Skeletal muscle tissue (tissue), 3 donors: ENCODE measurements at regions not wholly inside any gene's neighbourhood (a gene's known extent, or its start where the extent isn't known, plus 50 kb on each side); places are given as distances from the start of the nearest gene placed in this dataset.

ENCODE experiments used
- H3K27ac ChIP-seq: one replicate; pipeline ENCODE4 v1.7.0; 2013; ENCODE audit warnings: mild to moderate bottlenecking, low read depth, low read length, inconsistent platforms
- H3K27me3 ChIP-seq, 3 donors: one replicate each; pipeline ENCODE4 v1.7.0; 2013; ENCODE audit warnings: low read length in 3 of 3; ENCODE audit not compliant: control insufficient read depth in 3 of 3, insufficient read depth in 3 of 3
- H3K36me3 ChIP-seq, 3 donors: one replicate each; pipeline ENCODE4 v1.7.0; 2013; ENCODE audit warnings: low read length in 3 of 3; ENCODE audit not compliant: control insufficient read depth in 3 of 3, insufficient read depth in 3 of 3
- H3K4me1 ChIP-seq, 3 donors: one replicate each; pipeline ENCODE4 v1.7.0; 2013; ENCODE audit warnings: low read length in 3 of 3, mild to moderate bottlenecking in 3 of 3; ENCODE audit not compliant: control insufficient read depth in 3 of 3, insufficient read depth in 3 of 3
- H3K4me3 ChIP-seq, 3 donors: one replicate each; pipeline ENCODE4 v1.7.0; 2013; ENCODE audit warnings: low read length in 3 of 3
- H3K9ac ChIP-seq, 3 donors: one replicate each; pipeline ENCODE4 v1.7.0; 2013; ENCODE audit warnings: low read length in 3 of 3, mild to moderate bottlenecking in 3 of 3, moderate library complexity in 2 of 3, low read depth in 1 of 3
- H3K9me3 ChIP-seq, 3 donors: one replicate each; pipeline ENCODE4 v1.7.0; 2013; ENCODE audit warnings: low read length in 3 of 3; ENCODE audit not compliant: control insufficient read depth in 3 of 3
- donor health status: Osteomylitis.

GRCh38 chr3:5542472-5542871, 355.0 kb downstream of the EDEM1 start:
- Histone ChIP-seq H3K27ac (no peak overlapping the region), H3K4me1 (no peaks in the 10 kb centered on the region), H3K36me3 (no peaks in the 10 kb centered on the region), H3K9ac (no peak overlapping the region), H3K9me3 (peaks cover 0 to 4% (median 4%) of the 10 kb centered on the region in 3 donors), H3K27me3 (no peaks in the 10 kb centered on the region), H3K4me3 (no peak overlapping the region)

DNA sequence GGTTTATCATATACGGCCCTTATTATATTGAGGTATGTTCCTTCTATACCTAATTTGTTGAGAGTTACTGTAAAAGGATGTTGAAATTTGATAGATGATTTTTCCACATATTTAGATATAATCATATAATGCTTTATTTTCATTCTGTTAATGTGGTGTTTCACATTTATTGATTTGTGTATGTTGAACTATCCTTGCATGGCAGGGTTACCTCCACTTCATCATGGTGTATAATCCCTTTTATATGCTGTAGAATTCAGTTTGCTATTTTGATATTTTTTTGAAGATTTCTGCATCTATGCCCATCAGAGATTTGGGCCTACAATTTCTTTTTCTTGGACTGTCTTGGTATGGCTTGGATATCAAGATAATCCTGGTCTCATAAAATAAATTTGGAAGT, 355.5 kb downstream of the EDEM1 start:
- no peaks in the 10 kb centered on the region for H3K4me1 ChIP-seq
- no peak overlapping the region for H3K9ac ChIP-seq
- H3K27ac ChIP-seq, result no peak overlapping the region
- peaks cover 0 to 4% (median 4%) of the 10 kb centered on the region in 3 donors for H3K9me3 ChIP-seq
- no peaks in the 10 kb centered on the region for H3K36me3 ChIP-seq
- no peak overlapping the region for H3K4me3 ChIP-seq
- no peaks in the 10 kb centered on the region for H3K27me3 ChIP-seq

DNA sequence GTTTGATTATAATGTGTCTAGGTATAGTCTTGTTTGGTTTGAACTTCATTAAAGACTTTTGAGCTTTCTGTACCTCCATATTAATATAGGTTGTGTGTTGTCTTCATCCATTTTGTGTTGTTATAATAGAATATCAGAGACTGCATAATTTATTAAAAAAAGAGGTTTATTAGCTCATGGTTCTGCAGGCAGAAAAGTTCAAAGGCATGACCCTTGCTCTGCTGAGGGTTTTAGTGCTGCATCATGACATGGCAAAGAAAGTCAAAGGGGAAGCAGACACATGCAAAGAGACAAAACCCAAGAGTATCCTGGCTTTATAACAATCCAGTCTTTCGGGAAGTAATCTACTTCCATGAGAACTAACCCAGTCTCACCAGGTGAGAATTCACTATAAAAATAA, 358.2 kb downstream of the EDEM1 start:
- no peaks in the 10 kb centered on the region for H3K4me1 ChIP-seq
- H3K36me3 ChIP-seq, result no peaks in the 10 kb centered on the region
- no peak overlapping the region for H3K4me3 ChIP-seq
- no peak overlapping the region for H3K9ac ChIP-seq
- no peak overlapping the region for H3K27ac ChIP-seq
- no peaks in the 10 kb centered on the region for H3K27me3 ChIP-seq
- peaks cover 0 to 4% (median 4%) of the 10 kb centered on the region in 3 donors for H3K9me3 ChIP-seq

GRCh38 chr3:5553203-5553602, 365.7 kb downstream of the EDEM1 start:
- no peaks in the 10 kb centered on the region for H3K4me1 ChIP-seq
- H3K9me3 ChIP-seq, result no peaks in the 10 kb centered on the region
- H3K27me3 ChIP-seq, result no peaks in the 10 kb centered on the region
- no peak overlapping the region for H3K9ac ChIP-seq
- no peaks in the 10 kb centered on the region for H3K36me3 ChIP-seq
- H3K27ac ChIP-seq, result no peak overlapping the region
- no peak overlapping the region for H3K4me3 ChIP-seq

DNA sequence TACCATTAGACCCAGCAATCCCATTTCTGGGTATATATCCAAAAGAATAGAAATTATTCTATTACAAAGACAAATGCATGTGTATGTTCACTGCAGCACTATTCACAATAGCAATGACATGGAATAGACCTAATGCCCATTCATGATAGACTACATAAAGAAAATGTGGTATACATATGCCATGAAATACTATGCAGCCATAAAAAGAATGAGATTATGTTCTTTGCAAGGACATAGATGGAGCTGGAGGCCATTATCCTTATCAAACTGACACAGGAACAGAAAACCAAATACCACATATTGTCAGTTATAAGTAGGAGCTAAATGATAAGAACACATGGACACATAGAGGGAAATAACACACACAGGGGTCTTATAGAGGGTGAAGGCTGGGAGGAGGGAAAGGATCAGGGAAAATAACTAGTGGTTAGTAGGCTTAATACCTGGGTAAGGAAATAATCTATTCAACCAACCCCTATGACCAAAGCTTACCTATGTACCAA, 366.8 kb downstream of the EDEM1 start:
- Histone ChIP-seq H3K4me1 (no peaks in the 10 kb centered on the region), H3K27me3 (no peaks in the 10 kb centered on the region), H3K9me3 (no peaks in the 10 kb centered on the region), H3K36me3 (no peaks in the 10 kb centered on the region), H3K27ac (no peak overlapping the region), H3K9ac (no peak overlapping the region), H3K4me3 (no peak overlapping the region)

- no peaks in the 10 kb centered on the region for H3K27me3 ChIP-seq
Measured at GRCh38 chr3:5560199-5560598, 372.7 kb downstream of the EDEM1 start.

GRCh38 chr3:5563537-5564277, 376.2 kb downstream of the EDEM1 start:
- no peaks in the 10 kb centered on the region for H3K36me3 ChIP-seq
- H3K4me3 ChIP-seq, result no peak overlapping the region
- H3K9me3 ChIP-seq, result peaks cover 0 to 3% (median 0%) of the 10 kb centered on the region in 3 donors
- no peak overlapping the region for H3K27ac ChIP-seq
- H3K27me3 ChIP-seq, result no peaks in the 10 kb centered on the region
- no peak overlapping the region for H3K9ac ChIP-seq
- H3K4me1 ChIP-seq, result no peaks in the 10 kb centered on the region

More at GRCh38 chr3:5560199-5560598, 372.7 kb downstream of the EDEM1 start:
- Histone ChIP-seq H3K4me3 (no peak overlapping the region), H3K4me1 (no peaks in the 10 kb centered on the region), H3K9me3 (no peaks in the 10 kb centered on the region), H3K36me3 (no peaks in the 10 kb centered on the region), H3K27ac (no peak overlapping the region), H3K9ac (no peak overlapping the region)

GRCh38 chr3:5564278-5564666, 376.8 kb downstream of the EDEM1 start:
- Histone ChIP-seq H3K27me3 (no peaks in the 10 kb centered on the region), H3K4me1 (no peaks in the 10 kb centered on the region), H3K36me3 (no peaks in the 10 kb centered on the region), H3K4me3 (no peak overlapping the region), H3K27ac (no peak overlapping the region), H3K9ac (no peak overlapping the region), H3K9me3 (peaks cover 0 to 3% (median 0%) of the 10 kb centered on the region in 3 donors)

GRCh38 chr3:5565026-5565425, 377.5 kb downstream of the EDEM1 start:
- H3K4me1 ChIP-seq, result no peaks in the 10 kb centered on the region
- no peak overlapping the region for H3K9ac ChIP-seq
- H3K27me3 ChIP-seq, result no peaks in the 10 kb centered on the region
- H3K36me3 ChIP-seq, result no peaks in the 10 kb centered on the region
- H3K27ac ChIP-seq, result no peak overlapping the region
- H3K9me3 ChIP-seq, result peaks cover 0 to 3% (median 0%) of the 10 kb centered on the region in 3 donors
- no peak overlapping the region for H3K4me3 ChIP-seq

- Histone ChIP-seq H3K27me3 (no peaks in the 10 kb centered on the region), H3K4me1 (no peaks in the 10 kb centered on the region), H3K9ac (no peak overlapping the region), H3K27ac (no peak overlapping the region), H3K4me3 (no peak overlapping the region), H3K9me3 (peaks cover 0 to 3% (median 0%) of the 10 kb centered on the region in 3 donors), H3K36me3 (no peaks in the 10 kb centered on the region)
Measured at GRCh38 chr3:5567113-5567512, 379.6 kb downstream of the EDEM1 start.
